HG03460 (cell line): ENCODE measurements at regions not wholly inside any gene's neighbourhood (a gene's known extent, or its start where the extent isn't known, plus 50 kb on each side); places are given as distances from the start of the nearest gene placed in this dataset.
"Not testable (repeated sequence)": the region's sequence is repeated elsewhere in the genome, so short reads cannot be mapped to it uniquely, and the experiment has no call there.

Experiments
- ATAC-seq: cut with Tn5 transposase; IDR thresholded peaks from one replicate; pipeline ENCODE4 v1.9.1; 2021; ENCODE audit not compliant: unreplicated experiment

- no peak for ATAC-seq
These were observed 180.4 kb upstream of the ACTBL2 start for GRCh38 chr5:57662991-57663390.

- no peak for ATAC-seq
These were observed 177.3 kb upstream of the ACTBL2 start for GRCh38 chr5:57659886-57660285.

- ATAC-seq = no peak
These were observed 175.4 kb upstream of the ACTBL2 start for GRCh38 chr5:57658018-57658417.

GRCh38 chr5:57655228-57655627 lies 172.6 kb upstream of the ACTBL2 start:
- no peak for ATAC-seq

- ATAC-seq = no peak
These were observed 171.2 kb upstream of the ACTBL2 start for GRCh38 chr5:57653636-57654290.

DNA sequence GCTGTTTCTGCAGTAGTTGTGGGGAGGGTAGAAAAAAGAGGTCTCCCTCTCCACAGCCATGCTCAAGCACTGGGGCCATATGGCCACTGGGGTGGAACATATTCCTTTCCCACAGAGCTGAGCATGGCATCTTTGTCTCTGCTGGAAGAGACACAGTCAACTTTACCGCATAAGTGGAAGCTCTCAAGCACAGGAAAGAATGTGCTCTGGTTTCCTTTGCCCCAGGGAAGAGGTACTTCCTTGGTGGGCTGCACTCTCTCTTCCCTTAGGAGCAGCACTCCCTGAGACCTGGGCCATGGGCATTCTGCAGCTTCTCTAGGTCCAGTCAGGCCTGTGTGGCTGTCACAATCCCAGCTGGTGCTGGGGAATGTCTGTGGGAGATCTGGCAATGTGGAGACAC lies 168.5 kb upstream of the ACTBL2 start:
- no peak for ATAC-seq

GRCh38 chr5:57650360-57651069 lies 167.9 kb upstream of the ACTBL2 start:
- peak; percentile 95 for ATAC-seq

- no peak for ATAC-seq
These were observed 160.1 kb upstream of the ACTBL2 start for GRCh38 chr5:57642698-57643097.

- ATAC-seq = no peak
These were observed 159.5 kb upstream of the ACTBL2 start for GRCh38 chr5:57642066-57642465.

DNA sequence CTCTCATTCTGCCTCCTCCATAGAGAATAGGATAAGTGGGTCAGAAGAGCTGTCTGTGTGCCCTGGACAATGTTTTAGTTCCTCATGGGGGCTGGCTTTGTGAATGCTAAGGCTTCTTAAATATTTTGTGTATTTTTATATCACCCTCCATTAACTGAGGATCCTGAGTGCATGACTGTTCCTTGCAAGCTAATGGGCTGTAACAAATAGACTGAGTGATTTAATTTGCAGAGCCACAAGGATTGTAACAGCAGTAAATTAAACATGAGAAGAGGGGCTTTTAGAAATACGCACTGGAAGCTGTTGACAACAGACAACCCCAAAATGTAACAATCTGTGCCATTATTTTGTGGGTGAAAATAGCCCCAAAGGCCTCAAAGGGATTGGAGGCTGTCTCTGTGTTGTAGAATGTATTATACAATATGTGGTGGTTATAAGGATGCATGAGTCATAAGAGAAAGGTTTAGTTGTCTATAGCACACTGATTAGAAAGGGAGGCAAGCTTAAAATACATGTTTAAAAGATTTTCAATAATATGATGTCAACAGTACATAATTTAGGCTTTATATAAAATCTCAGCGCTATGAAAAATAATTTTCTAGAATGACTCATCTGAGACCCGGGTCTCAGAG lies 152.7 kb upstream of the ACTBL2 start:
- ATAC-seq = no peak

DNA sequence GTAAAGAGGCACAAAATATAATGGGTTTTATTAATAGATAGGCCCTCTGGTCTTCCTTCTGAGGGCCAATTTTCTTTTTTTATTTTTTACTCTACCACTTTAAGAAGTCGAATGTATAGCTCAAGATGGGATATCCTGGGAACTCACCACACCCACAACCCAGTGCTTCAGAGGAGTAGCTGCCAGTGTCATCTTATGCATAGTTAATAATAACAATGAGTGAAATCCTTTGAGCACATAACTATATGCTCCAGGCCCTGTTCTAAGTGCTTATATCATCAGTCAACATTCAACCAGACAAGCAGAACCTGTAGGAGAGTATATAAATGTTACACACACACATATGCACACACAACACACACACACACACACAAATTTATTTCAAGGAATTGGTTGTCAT lies 150.3 kb upstream of the ACTBL2 start:
- ATAC-seq = no peak

GRCh38 chr5:57631139-57631538 lies 148.5 kb upstream of the ACTBL2 start:
- ATAC-seq = not testable (repeated sequence)

DNA sequence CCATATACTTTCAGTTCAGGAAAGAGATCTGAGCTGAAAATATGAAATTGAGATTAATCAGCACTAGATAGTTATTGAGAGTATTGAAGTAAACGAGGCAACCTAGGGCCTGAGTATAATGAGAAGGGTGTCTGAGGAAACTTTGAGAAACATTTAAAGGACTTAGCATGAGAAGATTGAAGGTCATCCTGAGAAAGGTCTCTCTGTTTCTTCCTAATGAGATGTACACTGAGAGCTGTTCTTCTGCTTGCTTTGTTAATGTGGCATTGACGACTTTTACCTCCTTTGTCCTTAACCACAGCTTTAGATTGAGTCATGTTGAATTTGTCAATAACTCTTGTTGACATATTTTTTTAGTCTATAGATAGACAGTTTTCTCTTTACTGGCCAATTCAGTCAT lies 145.1 kb upstream of the ACTBL2 start:
- no peak for ATAC-seq

DNA sequence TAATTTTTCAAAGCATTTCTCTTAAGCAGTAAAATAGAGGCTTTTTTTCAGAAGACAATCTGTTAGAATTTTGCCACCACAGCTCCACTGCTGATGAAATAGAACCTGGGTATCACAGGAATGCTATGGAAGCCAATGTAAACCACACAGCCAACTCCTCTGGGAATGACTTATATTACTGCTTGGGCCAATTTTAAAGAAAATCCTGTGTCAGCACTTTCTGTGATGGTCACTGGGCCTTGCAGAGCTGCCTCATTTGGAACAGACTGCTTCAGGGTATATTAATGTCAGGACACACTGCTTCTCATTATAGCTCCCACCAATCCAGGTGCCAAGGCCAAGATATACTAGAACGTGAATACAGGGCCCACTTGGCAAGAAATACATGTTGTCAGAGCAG lies 144.1 kb upstream of the ACTBL2 start:
- ATAC-seq = no peak

GRCh38 chr5:57621624-57622023 lies 139.0 kb upstream of the ACTBL2 start:
- ATAC-seq = no peak

GRCh38 chr5:57618767-57619381 lies 136.3 kb upstream of the ACTBL2 start:
- ATAC-seq = no peak

DNA sequence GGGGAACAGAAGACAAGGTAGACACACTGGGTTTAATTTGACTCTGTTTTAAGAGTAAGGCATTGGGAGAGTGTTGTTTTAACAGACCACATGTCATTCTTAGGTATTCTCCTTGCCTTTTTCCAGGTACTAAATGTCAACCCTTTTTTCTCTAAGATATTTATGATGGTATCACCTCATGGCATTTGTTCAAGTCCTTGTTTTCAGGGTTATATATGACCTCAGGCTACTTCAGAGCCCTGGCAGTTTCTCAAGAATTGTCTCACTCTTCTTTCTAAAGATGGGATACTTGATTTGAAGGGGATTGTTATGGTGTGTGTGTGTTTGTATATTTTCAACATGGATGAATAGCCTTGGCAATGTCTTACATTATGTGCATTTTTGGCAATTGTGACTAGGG lies 131.1 kb upstream of the ACTBL2 start:
- no peak for ATAC-seq

GRCh38 chr5:57611177-57611576 lies 128.6 kb upstream of the ACTBL2 start:
- ATAC-seq = no peak

GRCh38 chr5:57608542-57608941 lies 125.9 kb upstream of the ACTBL2 start:
- ATAC-seq = no peak

- ATAC-seq = no peak
These were observed 119.4 kb upstream of the ACTBL2 start for GRCh38 chr5:57601996-57602395.

GRCh38 chr5:57600321-57600720 lies 117.7 kb upstream of the ACTBL2 start:
- no peak for ATAC-seq

DNA sequence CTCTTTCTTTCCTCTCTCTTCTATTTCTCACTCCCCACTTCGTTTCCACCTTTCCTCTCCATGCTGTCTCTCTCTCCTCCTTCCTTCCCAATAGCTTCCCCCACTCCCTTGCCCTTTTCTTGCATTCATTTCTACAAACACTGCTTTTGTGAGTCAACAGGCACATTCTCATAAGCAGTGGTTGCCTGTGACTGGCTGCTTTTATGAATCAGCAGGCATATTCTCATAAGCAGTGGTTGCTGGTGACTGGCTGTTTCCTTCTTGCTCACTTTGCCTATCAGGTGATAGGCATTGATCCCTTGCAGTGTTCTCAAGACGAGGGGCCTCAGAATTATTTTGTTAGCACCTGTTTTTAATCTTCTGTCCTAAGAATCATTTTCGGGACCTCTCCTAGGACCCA lies 116.1 kb upstream of the ACTBL2 start:
- no peak for ATAC-seq
